ENCODE measurements at regions not wholly inside any gene's neighbourhood (a gene's known extent, or its start where the extent isn't known, plus 50 kb on each side); places are given as distances from the start of the nearest gene placed in this dataset.
"Not testable (repeated sequence)": the region's sequence is repeated elsewhere in the genome, so short reads cannot be mapped to it uniquely, and the experiment has no call there.

DNA sequence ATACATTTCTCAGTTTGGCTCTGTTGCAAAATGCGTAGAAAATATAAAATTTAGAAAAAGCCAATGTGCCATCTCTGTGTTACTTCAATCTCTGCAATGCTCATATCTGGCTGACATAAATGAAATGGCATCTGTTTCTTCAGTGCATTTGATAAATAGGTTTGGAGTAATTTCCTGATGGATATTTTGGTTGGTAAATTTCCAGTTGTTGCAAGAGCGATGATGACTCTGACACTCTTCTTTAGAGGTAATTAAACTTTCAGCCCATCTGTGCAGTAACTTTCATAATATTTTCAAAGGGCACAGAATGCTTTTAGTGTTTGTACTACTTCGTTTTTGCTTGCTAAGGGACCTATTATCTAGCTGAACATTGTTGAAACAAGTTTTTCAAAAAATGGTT is 1286.4 kb downstream of the PCDH9 start:
- DNase-seq (ENCODE audit: low spot score): no peak

DNA sequence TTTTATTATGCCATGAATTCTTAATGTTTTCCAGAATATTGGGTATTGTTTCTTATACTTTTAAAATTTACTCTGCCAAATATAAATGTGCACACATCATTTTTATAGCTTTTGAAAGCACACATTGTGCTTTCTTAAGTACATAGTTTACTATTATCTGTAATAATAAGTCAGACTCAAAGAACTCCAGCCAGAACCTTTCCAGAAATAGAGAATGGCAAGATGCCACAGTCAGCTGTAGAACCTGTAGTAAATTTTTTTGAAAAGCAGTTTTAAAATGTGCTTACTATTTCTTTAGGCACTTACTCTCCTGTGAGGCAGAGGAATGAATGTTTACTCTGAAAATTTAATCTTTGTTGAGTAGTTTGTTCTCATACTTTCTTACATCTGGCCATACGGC is 1287.1 kb downstream of the PCDH9 start:
- DNase-seq (ENCODE audit: low spot score): no peak

DNA sequence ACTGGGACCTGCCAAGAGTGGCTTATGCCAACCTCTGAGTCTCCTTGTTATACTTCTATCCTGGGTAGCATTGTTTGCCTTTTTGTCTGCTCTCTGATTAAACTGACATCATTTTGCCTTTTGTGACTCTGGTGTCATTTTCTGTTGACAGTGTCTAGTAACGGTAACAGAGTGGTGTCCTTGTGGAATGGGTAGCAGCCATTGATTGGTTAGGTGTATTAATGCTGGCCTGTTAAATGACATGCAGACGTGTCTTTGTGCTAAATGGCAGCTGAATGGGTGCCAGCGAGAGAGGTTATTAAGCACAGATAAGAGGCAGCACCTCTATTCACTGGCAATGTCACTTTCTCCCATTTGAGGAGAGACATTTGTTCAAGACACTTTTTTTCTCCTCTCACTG is 1289.4 kb downstream of the PCDH9 start:
- DNase-seq (ENCODE audit: low spot score): no peak

DNA sequence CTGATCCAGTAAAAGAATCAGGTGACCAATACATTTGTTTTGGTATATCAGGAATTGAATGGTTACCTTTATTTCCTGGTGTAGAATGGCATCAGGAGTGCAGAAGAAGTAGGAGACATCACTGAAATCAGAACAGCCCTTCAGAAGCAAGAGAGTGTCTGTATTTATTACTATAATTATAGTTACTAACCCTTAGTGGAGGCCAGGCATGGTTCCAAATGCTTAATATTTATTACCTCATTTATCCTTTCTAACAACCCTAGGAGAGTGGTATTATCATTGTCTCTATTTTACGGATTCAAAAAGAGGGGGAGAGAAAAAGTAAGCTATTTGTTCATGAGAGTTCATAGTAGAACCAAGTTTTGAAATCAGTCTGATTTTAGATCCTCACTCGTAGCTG is 1292.9 kb downstream of the PCDH9 start:
- no peak for DNase-seq (ENCODE audit: low spot score)

DNA sequence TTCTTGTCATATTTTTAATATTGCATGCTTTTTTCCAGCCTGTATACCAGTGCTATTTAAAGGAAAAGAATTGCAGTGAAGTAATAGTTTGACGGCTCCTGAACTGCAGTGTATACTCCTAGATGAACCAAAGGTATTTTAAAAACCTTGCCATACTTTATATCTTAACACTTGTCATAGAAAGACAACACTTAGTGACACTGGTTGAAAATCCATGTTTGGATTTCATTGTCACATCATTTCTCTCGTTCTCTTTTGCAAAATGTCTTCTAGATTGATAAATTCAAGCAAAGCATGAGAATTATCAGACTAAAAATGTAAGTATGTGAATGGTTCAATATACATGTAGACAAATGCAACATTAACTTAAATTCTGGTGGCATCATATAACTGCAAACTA is 1293.9 kb downstream of the PCDH9 start:
- no peak for DNase-seq (ENCODE audit: low spot score)

DNA sequence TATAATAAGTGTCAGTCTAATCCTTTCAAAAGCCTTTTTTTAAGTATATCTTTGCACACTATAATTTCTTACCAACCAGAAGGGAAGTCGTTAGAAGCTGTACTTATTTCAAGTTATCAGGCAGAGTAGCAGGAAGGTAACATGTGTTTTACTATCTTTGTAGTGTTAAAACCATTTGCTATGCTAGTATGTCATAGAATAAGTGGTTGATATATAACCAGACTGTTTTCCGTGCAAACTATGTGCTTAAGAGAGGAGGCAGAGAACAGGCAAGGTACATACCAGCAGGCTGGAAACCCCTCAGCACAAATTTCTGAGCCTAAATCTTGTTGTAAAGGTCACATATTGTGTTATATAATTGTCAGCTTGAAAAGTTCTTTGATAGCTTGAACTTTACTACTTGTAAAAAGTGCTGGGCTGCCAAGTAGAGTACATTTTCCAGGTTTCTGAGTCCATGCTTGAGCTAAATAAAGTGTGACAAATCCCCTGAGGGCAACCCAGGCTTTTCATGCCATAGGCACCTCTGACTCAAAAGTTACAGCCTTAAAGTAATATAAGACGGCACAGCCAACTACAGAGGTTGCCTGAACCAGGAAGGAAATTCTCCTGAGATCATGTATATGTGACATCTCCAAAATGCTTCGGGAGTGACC is 1297.4 kb downstream of the PCDH9 start:
- DNase-seq (ENCODE audit: low spot score): no peak

DNA sequence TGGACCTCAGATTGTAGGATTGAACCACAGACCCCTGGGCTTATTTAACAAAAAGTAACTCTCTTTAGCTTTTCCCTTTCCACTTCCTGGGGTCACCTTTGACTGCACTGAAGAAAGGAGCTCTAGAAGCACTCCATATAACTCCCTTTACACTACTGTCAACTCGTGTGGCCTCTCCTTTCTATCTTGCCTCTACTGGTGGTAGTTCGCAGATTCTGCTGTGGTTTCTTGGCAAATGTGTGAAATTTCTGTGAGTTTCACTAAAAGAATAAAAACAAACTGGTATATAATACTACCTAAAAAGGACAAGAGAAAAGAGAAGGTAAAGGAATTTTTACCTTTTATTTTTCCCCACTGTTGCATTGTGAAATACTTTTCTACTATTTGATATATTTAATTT is 1298.1 kb downstream of the PCDH9 start:
- DNase-seq (ENCODE audit: low spot score): no peak

DNA sequence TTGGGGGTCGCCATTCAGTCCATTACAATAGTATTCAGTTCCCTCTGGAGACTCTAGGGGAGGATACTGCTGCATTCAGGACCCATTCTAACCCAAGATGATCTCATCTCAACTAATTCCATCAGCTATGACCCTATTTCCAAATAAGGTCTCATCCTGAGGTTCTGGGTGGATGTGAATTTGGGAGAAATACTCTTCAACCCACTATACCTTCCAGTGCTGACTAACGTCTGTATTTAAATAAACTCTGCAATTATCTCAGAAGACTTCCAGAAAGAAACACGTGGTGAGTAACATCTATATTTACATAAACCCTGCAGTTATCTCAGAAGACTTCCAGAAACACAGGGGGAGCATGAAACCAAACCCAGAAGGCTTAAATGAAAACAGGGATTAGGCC is 1300.7 kb downstream of the PCDH9 start:
- no peak for DNase-seq (ENCODE audit: low spot score)

DNA sequence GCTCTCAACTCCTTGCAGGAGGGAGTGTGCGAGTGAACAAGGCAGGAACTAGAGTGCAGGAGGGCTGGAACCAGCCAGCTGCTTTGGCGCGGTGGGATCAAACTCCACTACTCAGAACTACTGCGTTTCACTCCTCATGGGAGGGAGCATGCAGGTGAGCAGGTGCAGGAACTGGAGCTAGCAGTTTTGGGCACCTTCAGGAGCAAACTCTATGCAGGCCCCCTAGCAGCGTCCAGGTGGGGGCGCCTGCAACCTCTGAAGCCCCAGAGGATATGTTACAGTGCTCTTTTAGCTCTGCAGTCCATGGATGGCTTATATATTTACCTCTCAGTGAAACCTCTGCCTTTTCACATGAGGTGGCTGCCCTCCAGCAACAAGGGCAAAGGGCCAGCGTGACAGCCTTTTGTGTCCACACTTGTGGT is 1303.4 kb downstream of the PCDH9 start:
- DNase-seq (ENCODE audit: low spot score): peak; percentile 6

DNA sequence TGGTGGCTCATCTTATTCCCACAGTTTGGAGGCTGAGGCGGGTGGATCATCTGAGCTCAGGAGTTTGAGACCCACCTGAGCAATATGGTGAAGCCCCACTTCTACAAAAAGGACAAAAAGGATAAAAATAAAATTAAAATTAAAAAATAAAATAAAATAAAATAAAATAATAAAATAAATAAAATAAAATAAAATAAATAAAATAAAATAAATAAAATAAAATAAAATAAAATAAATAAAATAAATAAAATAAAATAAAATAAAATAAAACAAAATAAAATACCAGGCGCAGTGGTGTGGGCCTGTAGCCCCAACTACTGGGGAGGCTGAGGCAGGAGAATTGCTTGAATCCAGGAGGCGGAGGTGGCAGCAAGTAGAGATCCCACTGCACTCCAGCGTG is 1307.3 kb downstream of the PCDH9 start:
- DNase-seq (ENCODE audit: low spot score): not testable (repeated sequence)

DNA sequence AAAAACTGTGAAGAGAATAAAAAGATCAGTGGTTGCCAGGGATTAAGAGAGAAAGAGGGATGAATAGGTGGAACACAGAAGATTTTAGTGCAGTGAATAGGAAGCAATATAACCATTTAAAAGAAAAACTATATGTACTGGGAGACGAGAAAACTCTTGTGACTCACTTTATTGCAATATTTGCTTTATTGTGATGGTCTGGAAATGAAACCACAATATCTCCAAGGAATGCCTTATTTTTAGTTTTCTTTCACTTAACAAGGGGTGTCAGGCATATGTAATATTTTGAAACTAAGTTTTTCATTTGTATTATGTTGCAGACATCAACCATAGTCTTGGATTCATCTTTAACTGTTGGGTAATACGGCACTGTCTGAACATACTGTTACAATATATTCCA is 1308.2 kb downstream of the PCDH9 start:
- no peak for DNase-seq (ENCODE audit: low spot score)

DNA sequence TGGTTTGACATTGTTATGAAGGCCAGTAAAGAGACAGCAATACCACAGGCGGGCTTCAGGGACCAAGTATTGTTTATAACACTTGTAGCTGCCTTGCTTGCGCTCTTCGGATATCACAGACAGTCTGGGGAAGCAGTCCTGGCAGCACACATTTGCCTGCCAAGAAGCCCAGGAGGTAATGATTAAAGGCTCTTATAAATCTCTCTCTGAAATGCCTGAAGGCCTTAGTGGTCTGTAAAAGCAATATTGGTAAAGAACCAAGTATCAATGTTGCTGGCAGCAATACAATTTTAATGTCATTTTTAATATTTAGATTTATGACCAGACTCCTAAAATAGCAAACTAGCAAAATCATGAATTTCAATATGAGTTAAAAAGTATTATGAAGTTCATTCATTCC is 1312.4 kb downstream of the PCDH9 start:
- no peak for DNase-seq (ENCODE audit: low spot score)

DNA sequence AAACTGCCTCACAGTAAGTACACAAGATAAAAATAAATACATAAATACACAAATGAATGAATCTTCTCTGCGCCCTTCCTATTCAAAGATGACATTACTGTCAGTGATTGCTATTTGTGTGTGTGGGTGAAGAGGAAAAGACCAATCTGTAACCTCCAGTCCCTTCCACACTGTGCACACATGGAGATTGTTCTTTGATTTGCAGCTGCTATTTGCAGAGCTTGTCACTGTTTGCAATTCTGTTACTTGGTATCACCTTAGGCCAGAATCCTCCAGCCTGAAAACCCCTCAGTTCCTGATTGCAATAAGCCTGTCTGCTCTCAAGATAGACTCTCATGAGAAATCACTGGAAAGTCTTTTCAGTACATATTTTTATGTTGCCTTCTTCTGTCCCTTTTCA is 1314.9 kb downstream of the PCDH9 start:
- DNase-seq (ENCODE audit: low spot score): no peak

DNA sequence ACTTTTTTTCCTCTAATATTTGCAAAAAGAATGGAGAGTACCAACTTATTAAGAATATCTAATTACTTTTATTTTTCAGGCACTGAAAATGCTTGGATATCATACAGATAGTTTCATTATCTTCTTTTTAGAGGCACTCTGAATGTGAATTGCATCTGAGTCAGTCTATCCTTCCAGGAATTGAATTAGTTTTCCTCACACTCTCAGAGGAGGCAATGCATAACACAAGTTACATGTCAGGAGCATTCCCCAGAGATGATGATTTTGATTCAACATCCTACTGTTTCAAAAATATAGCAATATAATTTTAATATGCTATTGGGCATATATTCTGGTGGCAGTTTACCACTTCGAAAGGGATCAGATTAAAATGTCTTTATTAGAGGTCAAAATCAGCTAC is 1315.4 kb downstream of the PCDH9 start:
- no peak for DNase-seq (ENCODE audit: low spot score)

DNA sequence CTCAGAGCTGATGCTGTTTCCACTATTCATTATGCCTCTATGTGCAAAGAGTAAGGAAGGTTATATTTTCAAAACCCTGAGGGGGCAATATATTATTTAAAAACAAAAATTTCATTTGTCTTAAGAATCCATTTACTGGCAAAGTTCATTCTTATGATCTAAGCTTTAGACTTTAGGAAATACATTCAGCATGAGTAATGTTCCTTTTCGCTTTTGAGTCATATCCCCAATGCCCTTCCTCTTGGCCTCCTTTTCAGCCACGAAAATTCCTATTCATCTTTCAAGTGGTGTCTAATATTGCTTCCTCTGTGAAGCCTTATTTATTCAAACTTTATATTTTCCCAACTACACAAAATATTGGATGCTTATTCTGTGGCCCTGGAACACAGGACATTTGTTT is 1317.0 kb downstream of the PCDH9 start:
- no peak for DNase-seq (ENCODE audit: low spot score)

DNA sequence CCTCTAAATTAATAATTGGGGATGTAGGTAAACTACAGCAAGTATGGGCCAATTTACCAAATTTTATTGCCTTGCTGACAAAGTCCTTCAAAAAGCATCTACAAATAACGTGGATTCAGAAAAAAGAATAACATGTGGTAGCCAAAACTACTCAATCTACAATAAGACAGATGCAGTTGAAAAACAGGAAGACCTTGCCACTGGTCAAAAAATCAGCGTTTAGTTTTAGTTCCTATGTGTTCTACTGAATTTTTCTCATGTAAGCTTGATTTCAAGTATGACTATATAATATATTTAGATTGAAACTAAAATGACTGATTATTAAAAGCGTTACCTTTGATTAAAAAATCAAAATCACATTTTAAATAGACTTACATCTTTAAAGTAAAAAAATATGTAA is 1317.6 kb downstream of the PCDH9 start:
- no peak for DNase-seq (ENCODE audit: low spot score)

DNA sequence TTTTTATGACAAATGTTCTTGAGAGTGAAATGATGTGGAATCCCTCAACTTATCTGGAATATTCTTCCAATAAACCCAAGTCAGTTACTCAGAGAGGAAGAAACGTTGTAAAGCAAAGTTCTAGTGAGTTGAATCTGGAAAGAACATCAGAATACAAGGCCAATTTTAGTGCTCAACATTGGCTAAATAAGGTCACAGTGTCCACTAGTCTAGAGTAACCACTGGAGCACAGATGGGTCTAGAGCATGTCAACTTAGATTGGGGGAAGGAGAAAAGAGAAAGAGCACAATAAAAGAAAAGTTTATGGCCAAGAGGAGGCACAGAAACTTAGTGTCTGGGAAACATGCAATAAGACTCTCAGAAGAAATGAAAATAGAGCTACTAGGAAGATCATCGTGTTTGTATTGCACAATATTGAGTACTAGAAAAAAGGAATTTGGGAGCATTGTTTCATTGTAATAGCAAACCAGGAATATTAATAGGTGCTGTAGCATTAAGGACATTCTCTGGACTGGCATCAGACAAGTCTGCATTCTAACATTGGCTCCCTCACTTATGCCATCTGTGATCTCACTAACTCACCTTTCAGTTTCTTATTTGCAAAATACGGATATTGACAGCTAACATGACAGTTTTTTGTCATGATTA is 1318.5 kb downstream of the PCDH9 start:
- no peak for DNase-seq (ENCODE audit: low spot score)

DNA sequence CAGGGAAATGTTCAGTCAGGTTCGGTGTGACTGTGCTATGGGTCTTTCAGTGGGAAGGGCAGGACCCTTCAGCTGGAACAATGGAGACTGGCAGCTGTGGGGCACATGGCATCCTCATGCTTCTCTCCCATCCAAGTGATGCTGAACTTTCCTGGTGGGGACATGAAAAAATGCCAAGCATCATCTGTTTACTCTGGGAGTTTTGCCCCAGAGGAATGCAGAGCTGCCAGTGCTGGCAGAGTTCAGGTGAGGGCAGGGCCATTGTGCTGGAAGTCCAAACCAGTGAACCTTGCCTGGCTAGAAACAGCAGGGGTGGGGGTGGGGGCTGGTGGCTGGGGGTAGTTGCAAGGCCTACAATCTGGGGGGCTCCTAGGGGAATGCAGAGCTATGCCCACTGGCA is 1320.6 kb downstream of the PCDH9 start:
- no peak for DNase-seq (ENCODE audit: low spot score)

DNA sequence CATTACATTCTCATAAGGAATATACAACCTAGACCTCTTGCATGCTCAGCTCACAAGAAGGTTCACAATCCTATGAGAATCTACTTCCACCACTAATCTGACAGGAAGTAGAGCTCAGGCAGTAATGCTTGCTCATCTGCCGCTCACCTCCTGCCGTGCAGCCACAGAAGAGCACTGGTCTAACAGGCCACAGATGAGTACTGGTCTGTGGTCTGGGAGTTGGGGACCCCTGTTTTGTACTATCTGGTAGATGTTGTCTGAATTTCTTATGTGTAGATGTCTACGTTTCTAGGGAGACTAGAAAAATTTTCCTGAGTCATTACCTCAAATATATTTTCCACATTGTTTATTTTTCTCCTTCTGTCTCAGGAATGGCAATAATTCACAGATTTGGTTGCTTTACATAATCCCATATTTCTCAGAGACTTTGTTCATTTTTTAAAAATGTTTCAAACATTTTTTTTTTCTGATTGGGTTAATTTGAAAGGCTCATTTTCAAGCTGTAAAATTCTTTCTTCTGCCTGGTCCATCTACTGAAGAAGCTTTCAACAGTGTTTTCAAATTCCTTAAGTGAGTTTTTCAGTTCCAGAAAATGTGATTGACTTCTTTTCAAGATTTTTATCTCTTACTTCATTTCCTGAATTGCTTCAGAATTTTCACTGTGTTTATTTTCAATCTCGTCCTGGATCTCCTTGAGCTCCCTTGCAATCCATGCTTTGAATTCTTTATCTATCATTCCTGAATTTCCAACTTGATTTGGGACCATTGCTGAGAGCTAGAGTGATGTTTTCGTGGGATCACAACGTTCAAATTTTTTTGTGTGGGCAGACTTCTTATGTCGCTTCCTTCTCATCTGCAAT is 1322.2 kb downstream of the PCDH9 start:
- DNase-seq (ENCODE audit: low spot score): no peak

DNA sequence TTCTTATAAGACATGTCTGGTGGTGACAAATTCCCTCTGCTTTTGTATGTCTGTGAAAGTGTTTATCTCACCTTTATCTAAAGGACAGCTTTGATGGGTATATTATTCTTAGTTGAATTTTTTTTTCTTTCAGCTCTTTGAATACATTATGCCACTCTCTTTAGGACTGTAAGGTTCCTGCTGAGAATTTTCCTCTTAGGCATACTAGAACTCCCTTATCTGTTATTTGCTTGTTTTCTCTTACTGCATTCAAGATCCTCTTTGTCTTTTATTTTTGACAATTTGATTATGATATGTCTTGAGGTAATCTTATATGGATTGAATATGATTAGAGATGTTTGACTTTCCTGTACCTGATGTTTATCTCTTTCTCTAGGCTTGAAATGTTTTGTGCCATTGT is 1328.4 kb downstream of the PCDH9 start:
- no peak for DNase-seq (ENCODE audit: low spot score)

DNA sequence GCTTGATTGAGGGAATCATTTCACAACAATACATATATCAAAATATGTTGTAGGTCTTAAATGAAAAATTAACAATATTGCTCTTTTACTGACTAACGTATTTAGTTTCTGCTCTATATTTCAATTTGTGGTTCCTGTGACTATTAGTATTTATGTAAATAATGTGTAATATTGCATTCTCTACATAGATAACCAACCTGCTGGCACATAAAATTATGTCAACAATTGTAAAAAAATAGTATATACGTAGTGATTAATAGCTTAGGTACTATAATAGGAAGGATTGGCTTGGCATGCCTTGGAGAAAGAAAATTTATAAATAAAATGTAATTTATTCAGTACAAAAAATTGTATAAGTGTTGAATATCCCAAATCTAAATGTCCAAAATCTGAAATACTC is 1336.1 kb downstream of the PCDH9 start:
- DNase-seq (ENCODE audit: low spot score): no peak

DNA sequence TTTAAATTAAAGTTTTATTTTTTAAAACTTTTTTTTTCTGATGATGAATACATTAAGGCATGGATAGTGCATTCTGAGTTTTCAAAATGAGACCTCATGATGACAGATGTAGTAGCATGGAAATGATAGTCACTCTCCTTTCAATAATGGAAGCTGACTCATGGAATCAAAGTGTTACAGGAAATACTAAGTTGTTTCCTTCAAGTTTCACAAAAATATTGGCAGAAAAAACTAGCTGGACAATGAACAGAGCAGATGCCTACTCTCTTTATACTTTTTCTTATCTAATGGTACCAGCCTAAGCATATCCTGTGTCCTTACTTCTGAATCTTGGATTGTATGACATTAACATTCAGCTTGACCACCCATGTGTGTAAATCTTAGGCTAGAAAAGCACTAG is 1337.3 kb downstream of the PCDH9 start:
- DNase-seq (ENCODE audit: low spot score): no peak

DNA sequence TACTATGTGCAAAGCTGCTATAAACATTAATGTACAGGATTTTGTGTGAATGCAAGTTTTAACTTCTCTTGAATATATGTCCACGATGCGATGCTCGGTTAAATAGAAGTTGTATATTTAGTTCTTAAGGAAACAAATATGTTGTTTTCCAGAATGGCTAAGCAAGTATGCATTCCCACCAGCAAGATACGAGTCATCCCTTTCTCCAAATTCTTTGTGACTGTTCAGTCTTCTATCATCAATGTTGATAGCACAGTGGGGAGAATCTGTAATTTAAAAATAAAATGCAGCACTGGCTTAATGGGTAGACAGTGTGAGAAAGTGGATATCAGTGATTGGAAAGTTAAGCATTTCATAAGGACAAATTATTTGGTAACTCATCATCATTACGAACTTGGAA is 1340.8 kb downstream of the PCDH9 start:
- no peak for DNase-seq (ENCODE audit: low spot score)
